H1 (cell line): ENCODE measurements at regions not wholly inside any gene's neighbourhood (a gene's known extent, or its start where the extent isn't known, plus 50 kb on each side); places are given as distances from the start of the nearest gene placed in this dataset.

Source experiments
- CTCF ChIP-seq, 3 experiments: IDR thresholded peaks; 1 replicate in 2 of 3; 2 replicates in 1 of 3; pipeline versions ENCODE4 v1.5.1 to v1.6.1; 2011; ENCODE audit warnings: low read length in 3 of 3, mild to moderate bottlenecking in 3 of 3, inconsistent platforms in 2 of 3, low read depth in 1 of 3, moderate library complexity in 1 of 3; ENCODE audit not compliant: insufficient read depth in 1 of 3; ENCODE audit errors: control extremely low read depth in 1 of 3
- FOSL1 ChIP-seq: IDR thresholded peaks from 2 replicates; pipeline ENCODE4 v1.6.1; 2011; ENCODE audit warnings: mild to moderate bottlenecking, low read depth, low read length, moderate library complexity; ENCODE audit not compliant: insufficient read depth
- KDM5A ChIP-seq: fragments of 200-600 bp; IDR thresholded peaks from 2 replicates; pipeline ENCODE4 v1.7.1; 2012; ENCODE audit warnings: mild to moderate bottlenecking, low read length, inconsistent platforms, mixed read lengths
- MAFK ChIP-seq: IDR thresholded peaks from 2 replicates; pipeline ENCODE4 v1.6.1; 2012; ENCODE audit warnings: low read depth, mild to moderate bottlenecking, improper control_type of control experiment, low read length
- TF ChIP-seq, protein P1 (sequence below): fragments of 300-600 bp; sonication (generic); IDR thresholded peaks from 2 replicates; pipeline ENCODE4 v1.7.1; 2012; ENCODE audit warnings: low read length, moderate library complexity, mild to moderate bottlenecking, inconsistent platforms; ENCODE audit not compliant: insufficient replicate concordance

DNA sequence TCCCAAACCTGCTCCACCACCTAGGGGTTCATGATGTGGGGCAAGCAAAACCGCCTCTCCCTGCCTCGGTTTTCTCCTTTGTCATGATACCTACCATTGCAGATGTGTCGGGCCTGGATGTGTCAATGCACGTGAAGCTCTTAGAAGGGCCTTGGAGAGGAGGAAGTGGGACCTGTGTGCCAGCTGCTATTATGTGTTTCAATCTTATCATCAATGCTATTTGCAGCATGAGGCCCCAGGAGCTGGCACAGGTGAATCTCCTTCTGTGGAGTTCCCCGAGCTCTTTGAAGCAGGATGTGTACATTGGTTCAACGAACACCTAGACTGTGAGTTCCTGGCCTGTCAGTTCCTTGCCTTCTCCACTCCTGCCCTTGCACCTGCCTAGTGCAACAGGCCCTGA, 331.6 kb downstream of the CTTN start (continued):
- TF ChIP-seq CTCF (IDR thresholded peaks at IDR 0.05; ENCODE audit: control extremely low read depth in 1 of 3, insufficient read depth in 1 of 3, low read depth in 1 of 3, low read length in 3 of 3) (no peak), KDM5A (no peak), MAFK (no peak), FOSL1 (no peak)
- TF ChIP-seq, protein P1, sequence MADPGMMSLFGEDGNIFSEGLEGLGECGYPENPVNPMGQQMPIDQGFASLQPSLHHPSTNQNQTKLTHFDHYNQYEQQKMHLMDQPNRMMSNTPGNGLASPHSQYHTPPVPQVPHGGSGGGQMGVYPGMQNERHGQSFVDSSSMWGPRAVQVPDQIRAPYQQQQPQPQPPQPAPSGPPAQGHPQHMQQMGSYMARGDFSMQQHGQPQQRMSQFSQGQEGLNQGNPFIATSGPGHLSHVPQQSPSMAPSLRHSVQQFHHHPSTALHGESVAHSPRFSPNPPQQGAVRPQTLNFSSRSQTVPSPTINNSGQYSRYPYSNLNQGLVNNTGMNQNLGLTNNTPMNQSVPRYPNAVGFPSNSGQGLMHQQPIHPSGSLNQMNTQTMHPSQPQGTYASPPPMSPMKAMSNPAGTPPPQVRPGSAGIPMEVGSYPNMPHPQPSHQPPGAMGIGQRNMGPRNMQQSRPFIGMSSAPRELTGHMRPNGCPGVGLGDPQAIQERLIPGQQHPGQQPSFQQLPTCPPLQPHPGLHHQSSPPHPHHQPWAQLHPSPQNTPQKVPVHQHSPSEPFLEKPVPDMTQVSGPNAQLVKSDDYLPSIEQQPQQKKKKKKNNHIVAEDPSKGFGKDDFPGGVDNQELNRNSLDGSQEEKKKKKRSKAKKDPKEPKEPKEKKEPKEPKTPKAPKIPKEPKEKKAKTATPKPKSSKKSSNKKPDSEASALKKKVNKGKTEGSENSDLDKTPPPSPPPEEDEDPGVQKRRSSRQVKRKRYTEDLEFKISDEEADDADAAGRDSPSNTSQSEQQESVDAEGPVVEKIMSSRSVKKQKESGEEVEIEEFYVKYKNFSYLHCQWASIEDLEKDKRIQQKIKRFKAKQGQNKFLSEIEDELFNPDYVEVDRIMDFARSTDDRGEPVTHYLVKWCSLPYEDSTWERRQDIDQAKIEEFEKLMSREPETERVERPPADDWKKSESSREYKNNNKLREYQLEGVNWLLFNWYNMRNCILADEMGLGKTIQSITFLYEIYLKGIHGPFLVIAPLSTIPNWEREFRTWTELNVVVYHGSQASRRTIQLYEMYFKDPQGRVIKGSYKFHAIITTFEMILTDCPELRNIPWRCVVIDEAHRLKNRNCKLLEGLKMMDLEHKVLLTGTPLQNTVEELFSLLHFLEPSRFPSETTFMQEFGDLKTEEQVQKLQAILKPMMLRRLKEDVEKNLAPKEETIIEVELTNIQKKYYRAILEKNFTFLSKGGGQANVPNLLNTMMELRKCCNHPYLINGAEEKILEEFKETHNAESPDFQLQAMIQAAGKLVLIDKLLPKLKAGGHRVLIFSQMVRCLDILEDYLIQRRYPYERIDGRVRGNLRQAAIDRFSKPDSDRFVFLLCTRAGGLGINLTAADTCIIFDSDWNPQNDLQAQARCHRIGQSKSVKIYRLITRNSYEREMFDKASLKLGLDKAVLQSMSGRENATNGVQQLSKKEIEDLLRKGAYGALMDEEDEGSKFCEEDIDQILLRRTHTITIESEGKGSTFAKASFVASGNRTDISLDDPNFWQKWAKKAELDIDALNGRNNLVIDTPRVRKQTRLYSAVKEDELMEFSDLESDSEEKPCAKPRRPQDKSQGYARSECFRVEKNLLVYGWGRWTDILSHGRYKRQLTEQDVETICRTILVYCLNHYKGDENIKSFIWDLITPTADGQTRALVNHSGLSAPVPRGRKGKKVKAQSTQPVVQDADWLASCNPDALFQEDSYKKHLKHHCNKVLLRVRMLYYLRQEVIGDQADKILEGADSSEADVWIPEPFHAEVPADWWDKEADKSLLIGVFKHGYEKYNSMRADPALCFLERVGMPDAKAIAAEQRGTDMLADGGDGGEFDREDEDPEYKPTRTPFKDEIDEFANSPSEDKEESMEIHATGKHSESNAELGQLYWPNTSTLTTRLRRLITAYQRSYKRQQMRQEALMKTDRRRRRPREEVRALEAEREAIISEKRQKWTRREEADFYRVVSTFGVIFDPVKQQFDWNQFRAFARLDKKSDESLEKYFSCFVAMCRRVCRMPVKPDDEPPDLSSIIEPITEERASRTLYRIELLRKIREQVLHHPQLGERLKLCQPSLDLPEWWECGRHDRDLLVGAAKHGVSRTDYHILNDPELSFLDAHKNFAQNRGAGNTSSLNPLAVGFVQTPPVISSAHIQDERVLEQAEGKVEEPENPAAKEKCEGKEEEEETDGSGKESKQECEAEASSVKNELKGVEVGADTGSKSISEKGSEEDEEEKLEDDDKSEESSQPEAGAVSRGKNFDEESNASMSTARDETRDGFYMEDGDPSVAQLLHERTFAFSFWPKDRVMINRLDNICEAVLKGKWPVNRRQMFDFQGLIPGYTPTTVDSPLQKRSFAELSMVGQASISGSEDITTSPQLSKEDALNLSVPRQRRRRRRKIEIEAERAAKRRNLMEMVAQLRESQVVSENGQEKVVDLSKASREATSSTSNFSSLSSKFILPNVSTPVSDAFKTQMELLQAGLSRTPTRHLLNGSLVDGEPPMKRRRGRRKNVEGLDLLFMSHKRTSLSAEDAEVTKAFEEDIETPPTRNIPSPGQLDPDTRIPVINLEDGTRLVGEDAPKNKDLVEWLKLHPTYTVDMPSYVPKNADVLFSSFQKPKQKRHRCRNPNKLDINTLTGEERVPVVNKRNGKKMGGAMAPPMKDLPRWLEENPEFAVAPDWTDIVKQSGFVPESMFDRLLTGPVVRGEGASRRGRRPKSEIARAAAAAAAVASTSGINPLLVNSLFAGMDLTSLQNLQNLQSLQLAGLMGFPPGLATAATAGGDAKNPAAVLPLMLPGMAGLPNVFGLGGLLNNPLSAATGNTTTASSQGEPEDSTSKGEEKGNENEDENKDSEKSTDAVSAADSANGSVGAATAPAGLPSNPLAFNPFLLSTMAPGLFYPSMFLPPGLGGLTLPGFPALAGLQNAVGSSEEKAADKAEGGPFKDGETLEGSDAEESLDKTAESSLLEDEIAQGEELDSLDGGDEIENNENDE: no peak
